ENCODE measurements at regions not wholly inside any gene's neighbourhood (a gene's known extent, or its start where the extent isn't known, plus 50 kb on each side); places are given as distances from the start of the nearest gene placed in this dataset.
"Not testable (repeated sequence)": the region's sequence is repeated elsewhere in the genome, so short reads cannot be mapped to it uniquely, and the experiment has no call there.

- no peak for DNase-seq
Measured at GRCh38 chr11:44388828-44389657, 79.1 kb upstream of the ALX4 start.

GRCh38 chr11:44389963-44390605, 80.1 kb upstream of the ALX4 start:
- no peak for DNase-seq

- DNase-seq = not testable (repeated sequence)
Measured at GRCh38 chr11:44391004-44391403, 81.1 kb upstream of the ALX4 start.

GRCh38 chr11:44396746-44397145, 86.8 kb upstream of the ALX4 start:
- not testable (repeated sequence) for DNase-seq

GRCh38 chr11:44397586-44398178, 87.7 kb upstream of the ALX4 start:
- DNase-seq = no peak

GRCh38 chr11:44398266-44399030, 88.5 kb upstream of the ALX4 start:
- DNase-seq = no peak

- DNase-seq = no peak
Measured at GRCh38 chr11:44399968-44400367, 90.0 kb upstream of the ALX4 start.

- no peak for DNase-seq
Measured at GRCh38 chr11:44400431-44400830, 90.5 kb upstream of the ALX4 start.

GRCh38 chr11:44402466-44403075, 92.6 kb upstream of the ALX4 start:
- no peak for DNase-seq

GRCh38 chr11:44403176-44403575, 93.2 kb upstream of the ALX4 start:
- DNase-seq = no peak

- no peak for DNase-seq
Measured at GRCh38 chr11:44403587-44404273, 93.8 kb upstream of the ALX4 start.

- DNase-seq = no peak
Measured at GRCh38 chr11:44404301-44404700, 94.4 kb upstream of the ALX4 start.

GRCh38 chr11:44404736-44405395, 94.9 kb upstream of the ALX4 start:
- DNase-seq = no peak

GRCh38 chr11:44407211-44407996, 97.5 kb upstream of the ALX4 start:
- no peak for DNase-seq

GRCh38 chr11:44408141-44408540, 98.2 kb upstream of the ALX4 start:
- DNase-seq = no peak

- DNase-seq = no peak
Measured at GRCh38 chr11:44408711-44409470, 99.0 kb upstream of the ALX4 start.

GRCh38 chr11:44409558-44410236, 99.8 kb upstream of the ALX4 start:
- DNase-seq = no peak

GRCh38 chr11:44416776-44417175, 106.8 kb upstream of the ALX4 start:
- DNase-seq = no peak

Data from fibroblast of skin of scalp (primary cell).